HFFc6 (cell line): ENCODE measurements at regions not wholly inside any gene's neighbourhood (a gene's known extent, or its start where the extent isn't known, plus 50 kb on each side); places are given as distances from the start of the nearest gene placed in this dataset.

Experiments used
- DNase-seq: peaks from one replicate; pipeline ENCODE4 v3.0.0-alpha.2; 2018
- H3K27ac Mint-ChIP-seq: 2 replicates; pipeline ENCODE4 v1.8.0; 2020; ENCODE audit warnings: mild to moderate bottlenecking, mixed read lengths
- H3K27me3 Mint-ChIP-seq: 2 replicates; pipeline ENCODE4 v1.8.0; 2021; ENCODE audit warnings: mild to moderate bottlenecking, moderate library complexity, mixed read lengths; ENCODE audit not compliant: insufficient read depth
- H3K36me3 Mint-ChIP-seq: 2 replicates; pipeline ENCODE4 v1.8.0; 2021; ENCODE audit warnings: low read depth, mixed read lengths
- H3K4me1 Mint-ChIP-seq: 2 replicates; pipeline ENCODE4 v1.8.0; 2020; ENCODE audit warnings: low read depth, mixed read lengths
- H3K4me3 Mint-ChIP-seq: 2 replicates; pipeline ENCODE4 v1.8.0; 2020; ENCODE audit warnings: mild to moderate bottlenecking, moderate library complexity, mixed read lengths
- H3K9me3 Mint-ChIP-seq: 2 replicates; pipeline ENCODE4 v1.8.0; 2020; ENCODE audit warnings: mild to moderate bottlenecking, mixed read lengths
- CTCF ChIP-seq: fragments of 200-600 bp; sonication (generic); IDR thresholded peaks from 2 replicates; pipeline ENCODE4 v1.5.0; 2021; ENCODE audit warnings: antibody characterized with exemption, mild to moderate bottlenecking

GRCh38 chr5:68805444-68805843 is 288.4 kb upstream of the SLC30A5 start:
- DNase-seq = no peak
- H3K9me3 Mint-ChIP-seq = peaks cover 10% of the 10 kb centered on the region
- TF ChIP-seq CTCF = no peak
- H3K27me3 Mint-ChIP-seq = peaks cover 2% of the 10 kb centered on the region; the same call in 1 of the 2 replicates
- no peak overlapping the region for H3K27ac Mint-ChIP-seq
- no peaks in the 10 kb centered on the region for H3K4me1 Mint-ChIP-seq
- H3K4me3 Mint-ChIP-seq = no peak overlapping the region
- H3K36me3 Mint-ChIP-seq = peaks cover 5% of the 10 kb centered on the region; the same call in 1 of the 2 replicates

DNA sequence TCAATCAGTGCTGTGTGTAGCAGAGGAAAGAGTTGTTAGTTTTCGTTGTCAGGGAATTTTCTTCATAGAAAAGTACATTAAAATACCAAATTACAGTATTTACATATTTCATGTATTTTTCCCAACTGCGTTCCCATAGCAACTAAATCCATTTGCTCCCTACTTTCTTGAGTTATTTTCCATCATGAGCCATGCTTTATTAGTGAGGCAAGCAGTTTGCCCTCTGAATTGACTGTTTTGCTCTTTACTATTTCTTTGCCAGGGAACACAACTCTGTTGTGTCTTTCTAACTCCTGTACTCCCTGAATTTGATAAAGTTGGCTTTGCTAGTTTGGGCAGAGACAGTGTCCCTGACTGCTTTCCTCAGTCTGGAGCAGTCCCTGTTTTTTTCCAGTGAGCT is 276.2 kb upstream of the SLC30A5 start:
- no peak overlapping the region for H3K27ac Mint-ChIP-seq
- peaks cover 5% of the 10 kb centered on the region; the same call in 1 of the 2 replicates for H3K27me3 Mint-ChIP-seq
- no peak for TF ChIP-seq CTCF
- H3K9me3 Mint-ChIP-seq = no peaks in the 10 kb centered on the region
- H3K4me3 Mint-ChIP-seq = no peak overlapping the region
- H3K4me1 Mint-ChIP-seq = no peaks in the 10 kb centered on the region
- DNase-seq = no peak
- no peaks in the 10 kb centered on the region for H3K36me3 Mint-ChIP-seq

- no peak overlapping the region for H3K4me3 Mint-ChIP-seq
- no peaks in the 10 kb centered on the region for H3K36me3 Mint-ChIP-seq
- TF ChIP-seq CTCF = no peak
- no peak for DNase-seq
- no peak overlapping the region for H3K27ac Mint-ChIP-seq
- no peaks in the 10 kb centered on the region for H3K4me1 Mint-ChIP-seq
- H3K27me3 Mint-ChIP-seq = peaks cover 5% of the 10 kb centered on the region; the same call in 1 of the 2 replicates
- no peaks in the 10 kb centered on the region for H3K9me3 Mint-ChIP-seq
Measured at GRCh38 chr5:68818057-68818695, 275.6 kb upstream of the SLC30A5 start.

GRCh38 chr5:68818870-68819269 is 274.9 kb upstream of the SLC30A5 start:
- no peak for DNase-seq
- Mint-ChIP-seq H3K4me1 (no peaks in the 10 kb centered on the region), H3K4me3 (no peak overlapping the region), H3K27me3 (peaks cover 8% of the 10 kb centered on the region; the same call in 1 of the 2 replicates), H3K36me3 (no peaks in the 10 kb centered on the region), H3K27ac (no peak overlapping the region), H3K9me3 (no peaks in the 10 kb centered on the region)
- TF ChIP-seq CTCF = no peak

DNA sequence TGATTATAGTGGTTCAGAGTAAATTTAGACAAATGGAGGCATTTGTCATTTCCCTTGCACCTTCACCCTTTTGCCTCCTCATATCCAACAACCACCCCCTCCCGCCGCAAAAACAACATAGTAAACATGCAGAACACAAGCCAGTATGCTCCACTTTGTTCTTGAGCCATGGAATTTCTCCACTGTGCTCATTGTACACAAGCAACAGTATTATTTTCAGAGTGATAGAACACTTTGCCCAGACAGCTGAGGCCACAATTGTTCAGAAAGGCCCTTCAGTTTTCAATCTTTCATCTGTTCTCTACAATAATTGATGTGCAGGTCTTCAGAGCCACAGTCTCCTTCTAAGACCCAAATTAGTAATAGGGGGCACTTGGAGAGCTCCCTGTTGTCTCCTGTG is 272.8 kb upstream of the SLC30A5 start:
- TF ChIP-seq CTCF = no peak
- H3K4me1 Mint-ChIP-seq = no peaks in the 10 kb centered on the region
- no peak overlapping the region for H3K27ac Mint-ChIP-seq
- no peaks in the 10 kb centered on the region for H3K9me3 Mint-ChIP-seq
- DNase-seq = no peak
- no peak overlapping the region for H3K4me3 Mint-ChIP-seq
- H3K27me3 Mint-ChIP-seq = peaks cover 8% of the 10 kb centered on the region; the same call in 1 of the 2 replicates
- no peaks in the 10 kb centered on the region for H3K36me3 Mint-ChIP-seq

- no peak for TF ChIP-seq CTCF
- Mint-ChIP-seq H3K4me3 (no peak overlapping the region), H3K36me3 (no peaks in the 10 kb centered on the region), H3K4me1 (no peaks in the 10 kb centered on the region), H3K9me3 (no peaks in the 10 kb centered on the region), H3K27me3 (peaks cover 8% of the 10 kb centered on the region; the same call in 1 of the 2 replicates), H3K27ac (no peak overlapping the region)
- DNase-seq = no peak
Measured at GRCh38 chr5:68822796-68823195, 271.0 kb upstream of the SLC30A5 start.
